Body of pancreas (tissue), 4 donors: ENCODE measurements at regions not wholly inside any gene's neighbourhood (a gene's known extent, or its start where the extent isn't known, plus 50 kb on each side); places are given as distances from the start of the nearest gene placed in this dataset.

Source experiments
- ATAC-seq: fragments of 150-250 bp; one replicate; pipeline ENCODE4 v1.9.1; 2016
- DNase-seq, 4 donors: peaks; one replicate each; pipeline ENCODE4 v3.0.0-alpha.2; 2019
- H3K27ac ChIP-seq, 4 donors: fragments of 200-600 bp; sonication (generic); 1 replicate in 3 of 4; 2 replicates in 1 of 4; pipeline versions ENCODE4 v1.5.1 to v1.6.1; 2016 to 2019; ENCODE audit warnings: mild to moderate bottlenecking in 1 of 4, mixed read lengths in 1 of 4, moderate library complexity in 1 of 4
- H3K27me3 ChIP-seq, 2 donors: fragments of 200-600 bp; sonication (generic); one replicate each; pipeline ENCODE4 v1.6.0; 2016; ENCODE audit warnings: mild to moderate bottlenecking in 1 of 2
- H3K36me3 ChIP-seq, 2 donors: fragments of 200-600 bp; sonication (generic); replicated peaks in 1 of 2; 2 replicates each; pipeline ENCODE4 v1.5.1; 2016; ENCODE audit warnings: low read depth in 2 of 2; ENCODE audit not compliant: insufficient read depth in 1 of 2
- H3K4me1 ChIP-seq: fragments of 200-600 bp; sonication (generic); one replicate; pipeline ENCODE4 v1.6.0; 2016
- H3K4me3 ChIP-seq, 2 donors: fragments of 200-600 bp; sonication (generic); 1 replicate in 1 of 2; 2 replicates in 1 of 2; pipeline ENCODE4 v1.5.1; 2016 to 2019
- H3K9me3 ChIP-seq, 3 donors: fragments of 200-600 bp; sonication (generic); 1 replicate in 2 of 3; 2 replicates in 1 of 3; pipeline ENCODE4 v1.5.1; 2016
- CTCF ChIP-seq, 7 experiments: fragments of 450-650 bp in 4 of 7; fragments of 200-600 bp in 3 of 7; sonication (generic) in 3 of 7; IDR thresholded peaks; one replicate each; pipeline ENCODE4 v1.5.1; 2016 to 2019; ENCODE audit warnings: antibody characterized with exemption in 7 of 7
- POLR2A ChIP-seq, 3 donors: fragments of 450-650 bp; IDR thresholded peaks; one replicate each; pipeline ENCODE4 v1.6.1; 2016; ENCODE audit warnings: antibody characterized with exemption in 3 of 3, mild to moderate bottlenecking in 2 of 3
- WGBS, 2 donors: methylation state at CpG; one replicate each; pipeline ENCODE4 v1.1.5; 2017; 5-methylcytosine and 5-hydroxymethylcytosine counted together
- intact Hi-C: fragments of 100-400 bp; cut with DNase I; formaldehyde crosslinking; loops from one replicate; pipeline ENCODE4 v1.15.1; 2023

- no peak for TF ChIP-seq POLR2A (IDR thresholded peaks at IDR 0.05)
- no peak for TF ChIP-seq CTCF (IDR thresholded peaks at IDR 0.05)
- ATAC-seq (no peak), DNase-seq (no peak)
- no peak overlapping the region for H3K4me3 ChIP-seq
- H3K9me3 ChIP-seq = no peaks in the 10 kb centered on the region
- WGBS, 2 donors = 76 to 87% methylated on average over 3 of the region's 3 CpGs
- H3K27me3 ChIP-seq = no peaks in the 10 kb centered on the region
- intact Hi-C loops = no loop called here
- no peak overlapping the region for H3K27ac ChIP-seq
- H3K36me3 ChIP-seq = no peaks in the 10 kb centered on the region
- H3K4me1 ChIP-seq = no peaks in the 10 kb centered on the region
Observed at GRCh38 chr2:5988120-5988519, 295.9 kb downstream of the SOX11 start.

GRCh38 chr2:5990086-5990485 is 297.9 kb downstream of the SOX11 start:
- TF ChIP-seq POLR2A (IDR thresholded peaks at IDR 0.05) (no peak), CTCF (IDR thresholded peaks at IDR 0.05) (no peak)
- Histone ChIP-seq H3K36me3 (no peaks in the 10 kb centered on the region), H3K4me3 (no peak overlapping the region), H3K27ac (no peak overlapping the region), H3K9me3 (no peaks in the 10 kb centered on the region), H3K27me3 (no peaks in the 10 kb centered on the region), H3K4me1 (no peaks in the 10 kb centered on the region)
- ATAC-seq (no peak), DNase-seq (no peak)
- intact Hi-C loops = no loop called here
- WGBS, 2 donors = 71 to 83% methylated on average over 5 of the region's 5 CpGs

GRCh38 chr2:5991305-5991968 is 299.3 kb downstream of the SOX11 start:
- H3K9me3 ChIP-seq = no peaks in the 10 kb centered on the region
- H3K4me3 ChIP-seq = no peak overlapping the region
- H3K36me3 ChIP-seq = no peaks in the 10 kb centered on the region
- no peak for TF ChIP-seq POLR2A (IDR thresholded peaks at IDR 0.05)
- no peak for TF ChIP-seq CTCF (IDR thresholded peaks at IDR 0.05)
- 39 to 49% methylated on average over 8 of the region's 8 CpGs for WGBS, 2 donors
- DNase-seq (peak in 3 of 4 donors; percentile 22 to 40 (median 39)), ATAC-seq (peak; percentile 68)
- intact Hi-C loops = no loop called here
- H3K27ac ChIP-seq = peak overlapping the region in 1 of 4 donors; percentile 47
- H3K27me3 ChIP-seq = no peaks in the 10 kb centered on the region
- H3K4me1 ChIP-seq = no peaks in the 10 kb centered on the region

- Histone ChIP-seq H3K4me1 (no peaks in the 10 kb centered on the region), H3K27ac (no peak overlapping the region), H3K36me3 (no peaks in the 10 kb centered on the region), H3K27me3 (no peaks in the 10 kb centered on the region), H3K4me3 (no peak overlapping the region), H3K9me3 (no peaks in the 10 kb centered on the region)
- 50 to 65% methylated on average over 1 of the region's 1 CpG for WGBS, 2 donors
- ATAC-seq (no peak), DNase-seq (no peak)
- intact Hi-C loops = no loop called here
- TF ChIP-seq CTCF (IDR thresholded peaks at IDR 0.05) (no peak), POLR2A (IDR thresholded peaks at IDR 0.05) (no peak)
Observed at GRCh38 chr2:5995832-5996231, 303.6 kb downstream of the SOX11 start.

GRCh38 chr2:6008186-6008585 is 316.0 kb downstream of the SOX11 start:
- no peak overlapping the region for H3K27ac ChIP-seq
- 54 to 61% methylated on average over 2 of the region's 2 CpGs for WGBS, 2 donors
- intact Hi-C loops = no loop called here

More at GRCh38 chr2:6008186-6008585, 316.0 kb downstream of the SOX11 start:
- no peaks in the 10 kb centered on the region for H3K4me1 ChIP-seq
- ATAC-seq = no peak
- no peak for TF ChIP-seq CTCF (IDR thresholded peaks at IDR 0.05)
- H3K27me3 ChIP-seq = no peaks in the 10 kb centered on the region
- DNase-seq = no peak
- H3K4me3 ChIP-seq = no peak overlapping the region
- H3K36me3 ChIP-seq = no peaks in the 10 kb centered on the region
- no peaks in the 10 kb centered on the region for H3K9me3 ChIP-seq
